GM23338 (cell line): ENCODE measurements at regions not wholly inside any gene's neighbourhood (a gene's known extent, or its start where the extent isn't known, plus 50 kb on each side); places are given as distances from the start of the nearest gene placed in this dataset.

Source experiments
- ATAC-seq: fragments of 200-7000 bp; cut with Tn5 transposase; 3 replicates; pipeline ENCODE4 v1.9.1; 2020
- DNase-seq: peaks from one replicate; pipeline ENCODE4 v3.0.0-alpha.2; 2015; ENCODE audit warnings: low spot score
- H2AFZ ChIP-seq: fragments of 200-600 bp; sonication (generic); 2 replicates; pipeline ENCODE4 v1.8.0; 2016; ENCODE audit warnings: antibody characterized with exemption, mild to moderate bottlenecking, moderate library complexity
- H3F3A ChIP-seq: fragments of 200-600 bp; sonication (generic); replicated peaks from 2 replicates; pipeline ENCODE4 v1.8.0; 2017; ENCODE audit warnings: antibody characterized with exemption, mixed run types, low read depth
- H3K27ac ChIP-seq: fragments of 200-600 bp; sonication (generic); 2 replicates; pipeline ENCODE4 v1.6.1; 2016; ENCODE audit warnings: low read depth
- H3K27me3 ChIP-seq: fragments of 200-600 bp; sonication (generic); 2 replicates; pipeline ENCODE4 v1.8.0; 2016; ENCODE audit warnings: mild to moderate bottlenecking, mixed run types, moderate library complexity; ENCODE audit not compliant: insufficient read depth
- H3K36me3 ChIP-seq: fragments of 200-600 bp; sonication (generic); 2 replicates; pipeline ENCODE4 v1.8.0; 2016; ENCODE audit warnings: mild to moderate bottlenecking; ENCODE audit not compliant: insufficient read depth
- H3K4me1 ChIP-seq: fragments of 200-600 bp; sonication (generic); 2 replicates; pipeline ENCODE4 v1.8.0; 2016; ENCODE audit warnings: mild to moderate bottlenecking, moderate library complexity; ENCODE audit not compliant: insufficient read depth
- H3K4me2 ChIP-seq: fragments of 200-600 bp; sonication (generic); 2 replicates; pipeline ENCODE4 v1.7.1; 2017; ENCODE audit warnings: mixed run types
- H3K4me3 ChIP-seq: fragments of 200-600 bp; sonication (generic); 2 replicates; pipeline ENCODE4 v1.6.1; 2016; ENCODE audit warnings: mixed run types
- H3K79me2 ChIP-seq: fragments of 200-600 bp; sonication (generic); replicated peaks from 2 replicates; pipeline ENCODE4 v1.8.0; 2017; ENCODE audit warnings: mild to moderate bottlenecking; ENCODE audit not compliant: insufficient read depth
- H3K9me2 ChIP-seq: fragments of 200-600 bp; sonication (generic); 2 replicates; pipeline ENCODE4 v1.8.0; 2017; ENCODE audit not compliant: insufficient read depth
- H4K20me1 ChIP-seq: fragments of 200-600 bp; sonication (generic); replicated peaks from 2 replicates; pipeline ENCODE4 v1.8.0; 2017; ENCODE audit warnings: mild to moderate bottlenecking; ENCODE audit not compliant: insufficient read depth
- H3K27ac Mint-ChIP-seq: 2 replicates; pipeline ENCODE4 v1.8.0; 2020; ENCODE audit warnings: inconsistent platforms, mild to moderate bottlenecking, moderate library complexity, mixed read lengths
- H3K27me3 Mint-ChIP-seq: 3 replicates; pipeline ENCODE4 v1.8.0; 2022; ENCODE audit warnings: low read depth, mild to moderate bottlenecking, moderate library complexity, mixed read lengths, inconsistent platforms; ENCODE audit not compliant: insufficient read depth, poor library complexity
- H3K36me3 Mint-ChIP-seq: 3 replicates; pipeline ENCODE4 v1.8.0; 2021; ENCODE audit warnings: low read depth, mild to moderate bottlenecking, inconsistent platforms, moderate library complexity, mixed read lengths
- H3K4me1 Mint-ChIP-seq: 3 replicates; pipeline ENCODE4 v1.8.0; 2020; ENCODE audit warnings: mild to moderate bottlenecking, inconsistent platforms, mixed read lengths
- H3K4me3 Mint-ChIP-seq: 3 replicates; pipeline ENCODE4 v1.8.0; 2021; ENCODE audit warnings: moderate library complexity, mild to moderate bottlenecking, inconsistent platforms, mixed read lengths
- H3K9me3 Mint-ChIP-seq: 3 replicates; pipeline ENCODE4 v1.8.0; 2020; ENCODE audit warnings: moderate library complexity, mild to moderate bottlenecking, inconsistent platforms, mixed read lengths
- EZH2 ChIP-seq: fragments of 200-600 bp; sonication (generic); IDR thresholded peaks from one replicate; pipeline ENCODE4 v1.8.0; 2017; ENCODE audit warnings: antibody characterized with exemption, mild to moderate bottlenecking, low read depth; ENCODE audit not compliant: unreplicated experiment
- EZH2phosphoT487 ChIP-seq: fragments of 200-600 bp; sonication (generic); IDR thresholded peaks from one replicate; pipeline ENCODE4 v1.8.1; 2018; ENCODE audit warnings: antibody characterized with exemption; ENCODE audit not compliant: unreplicated experiment
- JUNB ChIP-seq: IDR thresholded peaks from one replicate; pipeline ENCODE4 v1.6.1; 2016; ENCODE audit warnings: antibody characterized with exemption; ENCODE audit not compliant: unreplicated experiment
- NANOG ChIP-seq: IDR thresholded peaks from 2 replicates; pipeline ENCODE4 v1.6.1; 2016; ENCODE audit warnings: antibody characterized with exemption, borderline replicate concordance
- POLR2AphosphoS5 ChIP-seq: IDR thresholded peaks from 2 replicates; pipeline ENCODE4 v1.6.1; 2016; ENCODE audit warnings: antibody characterized with exemption, low read depth
- STAT1 ChIP-seq: IDR thresholded peaks from one replicate; pipeline ENCODE4 v1.6.1; 2016; ENCODE audit warnings: antibody characterized with exemption; ENCODE audit not compliant: unreplicated experiment
- ZNF114 ChIP-seq: fragments of 250-450 bp; sonication (Bioruptor Pico); IDR thresholded peaks from 2 replicates; pipeline ENCODE4 v1.5.0; 2020; ENCODE audit warnings: mild to moderate bottlenecking, moderate library complexity
- ZNF331 ChIP-seq: fragments of 250-450 bp; sonication (Bioruptor Pico); IDR thresholded peaks from 2 replicates; pipeline ENCODE4 v1.5.0; 2020; ENCODE audit warnings: low read depth, mild to moderate bottlenecking, moderate library complexity
- TF ChIP-seq, protein P1 (sequence below), 2 experiments: fragments of 200-600 bp in 1 of 2; sonication (generic) in 1 of 2; conservative IDR thresholded peaks; 2 replicates each; pipeline versions ENCODE4 v1.5.1 to v1.6.1; 2016 to 2017; ENCODE audit warnings: antibody characterized with exemption in 2 of 2, low read depth in 2 of 2, mild to moderate bottlenecking in 2 of 2, moderate library complexity in 1 of 2
- TF ChIP-seq, protein P2 (sequence below): IDR thresholded peaks from 2 replicates; pipeline ENCODE4 v1.6.1; 2016; ENCODE audit warnings: antibody characterized with exemption
- TF ChIP-seq, protein P3 (sequence below): IDR thresholded peaks from one replicate; pipeline ENCODE4 v1.6.1; 2018; ENCODE audit warnings: antibody characterized with exemption; ENCODE audit not compliant: unreplicated experiment

DNA sequence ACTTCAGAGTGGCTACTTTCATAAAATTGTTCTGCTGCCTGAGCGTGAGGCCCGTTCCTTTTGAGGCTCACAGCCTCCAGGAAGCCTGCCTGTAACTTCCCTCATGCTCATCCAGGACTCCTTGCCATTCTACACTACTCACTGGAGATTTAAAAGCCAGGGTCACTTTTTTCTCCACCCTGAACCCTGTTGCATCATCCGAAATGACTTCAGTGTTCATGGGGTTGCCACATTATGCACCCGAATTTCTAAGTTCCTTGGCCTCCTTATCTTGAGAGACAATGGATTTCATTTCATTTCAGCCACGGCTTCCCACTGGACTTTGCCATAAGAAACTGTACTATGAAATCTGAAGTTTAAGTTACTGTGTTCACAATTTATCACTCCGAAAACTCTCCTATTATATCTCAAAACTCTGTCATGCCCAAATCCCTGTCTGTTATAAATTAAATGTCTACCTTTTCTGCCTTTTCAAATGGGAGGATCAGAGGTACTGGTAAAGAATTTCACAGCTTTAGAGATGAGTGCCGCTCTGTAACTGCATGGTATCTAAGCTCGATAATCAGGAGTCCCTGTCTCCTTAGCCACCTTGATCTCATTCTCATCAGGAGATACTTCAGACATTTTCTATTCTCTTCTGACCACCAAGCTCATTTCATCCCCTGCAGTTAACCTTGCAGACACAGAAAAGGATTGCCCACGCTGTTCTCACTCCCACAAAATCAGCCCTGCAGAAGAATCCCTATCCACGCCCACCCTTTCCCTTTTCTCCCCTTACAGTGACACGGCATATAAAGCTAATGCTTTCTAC, 59.9 kb downstream of the TRIML1 start (continued):
- TF ChIP-seq, protein P1, sequence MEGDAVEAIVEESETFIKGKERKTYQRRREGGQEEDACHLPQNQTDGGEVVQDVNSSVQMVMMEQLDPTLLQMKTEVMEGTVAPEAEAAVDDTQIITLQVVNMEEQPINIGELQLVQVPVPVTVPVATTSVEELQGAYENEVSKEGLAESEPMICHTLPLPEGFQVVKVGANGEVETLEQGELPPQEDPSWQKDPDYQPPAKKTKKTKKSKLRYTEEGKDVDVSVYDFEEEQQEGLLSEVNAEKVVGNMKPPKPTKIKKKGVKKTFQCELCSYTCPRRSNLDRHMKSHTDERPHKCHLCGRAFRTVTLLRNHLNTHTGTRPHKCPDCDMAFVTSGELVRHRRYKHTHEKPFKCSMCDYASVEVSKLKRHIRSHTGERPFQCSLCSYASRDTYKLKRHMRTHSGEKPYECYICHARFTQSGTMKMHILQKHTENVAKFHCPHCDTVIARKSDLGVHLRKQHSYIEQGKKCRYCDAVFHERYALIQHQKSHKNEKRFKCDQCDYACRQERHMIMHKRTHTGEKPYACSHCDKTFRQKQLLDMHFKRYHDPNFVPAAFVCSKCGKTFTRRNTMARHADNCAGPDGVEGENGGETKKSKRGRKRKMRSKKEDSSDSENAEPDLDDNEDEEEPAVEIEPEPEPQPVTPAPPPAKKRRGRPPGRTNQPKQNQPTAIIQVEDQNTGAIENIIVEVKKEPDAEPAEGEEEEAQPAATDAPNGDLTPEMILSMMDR (conservative IDR thresholded peaks at IDR 0.05; ENCODE audit: low read depth in 2 of 2): no peak
- TF ChIP-seq EZH2phosphoT487 (no peak), ZNF114 (CRISPR knock-in tag) (no peak), EZH2 (no peak), POLR2AphosphoS5 (no peak)
- TF ChIP-seq, protein P2, sequence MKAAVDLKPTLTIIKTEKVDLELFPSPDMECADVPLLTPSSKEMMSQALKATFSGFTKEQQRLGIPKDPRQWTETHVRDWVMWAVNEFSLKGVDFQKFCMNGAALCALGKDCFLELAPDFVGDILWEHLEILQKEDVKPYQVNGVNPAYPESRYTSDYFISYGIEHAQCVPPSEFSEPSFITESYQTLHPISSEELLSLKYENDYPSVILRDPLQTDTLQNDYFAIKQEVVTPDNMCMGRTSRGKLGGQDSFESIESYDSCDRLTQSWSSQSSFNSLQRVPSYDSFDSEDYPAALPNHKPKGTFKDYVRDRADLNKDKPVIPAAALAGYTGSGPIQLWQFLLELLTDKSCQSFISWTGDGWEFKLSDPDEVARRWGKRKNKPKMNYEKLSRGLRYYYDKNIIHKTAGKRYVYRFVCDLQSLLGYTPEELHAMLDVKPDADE: no peak

DNA sequence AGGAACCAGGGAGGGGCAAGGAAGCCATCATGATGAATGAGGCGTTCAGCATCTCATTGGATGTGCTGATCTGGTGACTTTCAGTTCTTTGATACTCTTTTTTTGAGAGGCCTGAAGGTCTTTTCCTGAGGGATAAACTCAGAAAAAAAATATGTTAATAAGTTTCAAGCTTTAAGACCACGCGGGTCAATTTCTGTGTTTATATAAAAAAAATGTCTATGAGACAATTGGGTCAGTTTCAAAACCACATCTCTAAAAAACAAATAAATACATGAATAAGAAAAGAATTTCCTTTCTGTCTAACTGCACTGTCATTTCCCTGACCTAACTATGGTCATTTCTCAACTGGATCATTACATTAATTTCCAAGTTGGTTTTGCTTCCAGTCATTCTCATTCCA, 62.6 kb downstream of the TRIML1 start:
- Histone ChIP-seq H4K20me1 (no peaks in the 10 kb centered on the region), H3K79me2 (no peaks in the 10 kb centered on the region), H3K4me1 (peaks cover 16% of the 10 kb centered on the region), H3K4me3 (no peak overlapping the region), H2AFZ (no peak overlapping the region; the same call in 1 of the 2 replicates), H3K27me3 (no peaks in the 10 kb centered on the region), H3F3A (no peaks in the 10 kb centered on the region), H3K27ac (no peak overlapping the region), H3K9me2 (peaks cover 3% of the 10 kb centered on the region; the same call in 1 of the 2 replicates), H3K36me3 (no peaks in the 10 kb centered on the region), H3K4me2 (no peak overlapping the region)
- Mint-ChIP-seq H3K4me1 (peaks cover 14% of the 10 kb centered on the region), H3K27ac (no peak overlapping the region), H3K9me3 (peaks cover 11% of the 10 kb centered on the region), H3K4me3 (no peak overlapping the region), H3K36me3 (peaks cover 8% of the 10 kb centered on the region; the same call in 2 of the 3 replicates), H3K27me3 (peaks cover 2% of the 10 kb centered on the region)
- ATAC-seq (no peak), DNase-seq (no peak)
- TF ChIP-seq STAT1 (no peak), NANOG (no peak), ZNF331 (no peak), EZH2 (no peak), POLR2AphosphoS5 (no peak), EZH2phosphoT487 (no peak), JUNB (no peak), ZNF114 (CRISPR knock-in tag) (no peak)
- TF ChIP-seq, protein P3, sequence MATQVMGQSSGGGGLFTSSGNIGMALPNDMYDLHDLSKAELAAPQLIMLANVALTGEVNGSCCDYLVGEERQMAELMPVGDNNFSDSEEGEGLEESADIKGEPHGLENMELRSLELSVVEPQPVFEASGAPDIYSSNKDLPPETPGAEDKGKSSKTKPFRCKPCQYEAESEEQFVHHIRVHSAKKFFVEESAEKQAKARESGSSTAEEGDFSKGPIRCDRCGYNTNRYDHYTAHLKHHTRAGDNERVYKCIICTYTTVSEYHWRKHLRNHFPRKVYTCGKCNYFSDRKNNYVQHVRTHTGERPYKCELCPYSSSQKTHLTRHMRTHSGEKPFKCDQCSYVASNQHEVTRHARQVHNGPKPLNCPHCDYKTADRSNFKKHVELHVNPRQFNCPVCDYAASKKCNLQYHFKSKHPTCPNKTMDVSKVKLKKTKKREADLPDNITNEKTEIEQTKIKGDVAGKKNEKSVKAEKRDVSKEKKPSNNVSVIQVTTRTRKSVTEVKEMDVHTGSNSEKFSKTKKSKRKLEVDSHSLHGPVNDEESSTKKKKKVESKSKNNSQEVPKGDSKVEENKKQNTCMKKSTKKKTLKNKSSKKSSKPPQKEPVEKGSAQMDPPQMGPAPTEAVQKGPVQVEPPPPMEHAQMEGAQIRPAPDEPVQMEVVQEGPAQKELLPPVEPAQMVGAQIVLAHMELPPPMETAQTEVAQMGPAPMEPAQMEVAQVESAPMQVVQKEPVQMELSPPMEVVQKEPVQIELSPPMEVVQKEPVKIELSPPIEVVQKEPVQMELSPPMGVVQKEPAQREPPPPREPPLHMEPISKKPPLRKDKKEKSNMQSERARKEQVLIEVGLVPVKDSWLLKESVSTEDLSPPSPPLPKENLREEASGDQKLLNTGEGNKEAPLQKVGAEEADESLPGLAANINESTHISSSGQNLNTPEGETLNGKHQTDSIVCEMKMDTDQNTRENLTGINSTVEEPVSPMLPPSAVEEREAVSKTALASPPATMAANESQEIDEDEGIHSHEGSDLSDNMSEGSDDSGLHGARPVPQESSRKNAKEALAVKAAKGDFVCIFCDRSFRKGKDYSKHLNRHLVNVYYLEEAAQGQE: no peak
- TF ChIP-seq, protein P1 (conservative IDR thresholded peaks at IDR 0.05; ENCODE audit: low read depth in 2 of 2): no peak
- TF ChIP-seq, protein P2: no peak
